ENCODE measurements at regions not wholly inside any gene's neighbourhood (a gene's known extent, or its start where the extent isn't known, plus 50 kb on each side); places are given as distances from the start of the nearest gene placed in this dataset.
A peak's percentile ranks its signal among the peaks of the same experiment; 100 is the strongest.
"Not testable (repeated sequence)": the region's sequence is repeated elsewhere in the genome, so short reads cannot be mapped to it uniquely, and the experiment has no call there.

DNA sequence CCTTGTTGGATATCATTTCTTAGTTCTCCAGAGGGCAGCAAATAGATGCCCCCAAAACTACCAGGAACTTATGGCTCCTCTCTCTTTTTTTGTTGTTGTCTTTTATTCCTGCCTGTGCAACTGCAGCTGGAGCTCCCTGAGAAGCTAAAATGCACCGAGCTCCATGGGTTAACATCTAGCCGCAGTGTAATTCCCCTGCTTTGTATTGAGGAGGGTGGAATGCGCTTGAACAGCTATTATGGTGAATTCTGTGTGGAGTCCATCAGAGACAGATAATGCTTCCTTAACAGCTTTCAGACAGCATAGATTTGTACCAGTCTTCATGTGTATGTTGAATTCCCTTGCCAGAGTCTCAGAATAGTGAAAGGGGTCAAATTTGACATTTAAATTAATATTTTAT is 475.2 kb upstream of the FRG2C start:
- DNase-seq (ENCODE audit: extremely low read depth, low read depth), result no peak
- TF ChIP-seq, protein P1, sequence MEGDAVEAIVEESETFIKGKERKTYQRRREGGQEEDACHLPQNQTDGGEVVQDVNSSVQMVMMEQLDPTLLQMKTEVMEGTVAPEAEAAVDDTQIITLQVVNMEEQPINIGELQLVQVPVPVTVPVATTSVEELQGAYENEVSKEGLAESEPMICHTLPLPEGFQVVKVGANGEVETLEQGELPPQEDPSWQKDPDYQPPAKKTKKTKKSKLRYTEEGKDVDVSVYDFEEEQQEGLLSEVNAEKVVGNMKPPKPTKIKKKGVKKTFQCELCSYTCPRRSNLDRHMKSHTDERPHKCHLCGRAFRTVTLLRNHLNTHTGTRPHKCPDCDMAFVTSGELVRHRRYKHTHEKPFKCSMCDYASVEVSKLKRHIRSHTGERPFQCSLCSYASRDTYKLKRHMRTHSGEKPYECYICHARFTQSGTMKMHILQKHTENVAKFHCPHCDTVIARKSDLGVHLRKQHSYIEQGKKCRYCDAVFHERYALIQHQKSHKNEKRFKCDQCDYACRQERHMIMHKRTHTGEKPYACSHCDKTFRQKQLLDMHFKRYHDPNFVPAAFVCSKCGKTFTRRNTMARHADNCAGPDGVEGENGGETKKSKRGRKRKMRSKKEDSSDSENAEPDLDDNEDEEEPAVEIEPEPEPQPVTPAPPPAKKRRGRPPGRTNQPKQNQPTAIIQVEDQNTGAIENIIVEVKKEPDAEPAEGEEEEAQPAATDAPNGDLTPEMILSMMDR (IDR thresholded peaks at IDR 0.05; ENCODE audit: low read depth, low read length, missing control alignments), result no peak

DNA sequence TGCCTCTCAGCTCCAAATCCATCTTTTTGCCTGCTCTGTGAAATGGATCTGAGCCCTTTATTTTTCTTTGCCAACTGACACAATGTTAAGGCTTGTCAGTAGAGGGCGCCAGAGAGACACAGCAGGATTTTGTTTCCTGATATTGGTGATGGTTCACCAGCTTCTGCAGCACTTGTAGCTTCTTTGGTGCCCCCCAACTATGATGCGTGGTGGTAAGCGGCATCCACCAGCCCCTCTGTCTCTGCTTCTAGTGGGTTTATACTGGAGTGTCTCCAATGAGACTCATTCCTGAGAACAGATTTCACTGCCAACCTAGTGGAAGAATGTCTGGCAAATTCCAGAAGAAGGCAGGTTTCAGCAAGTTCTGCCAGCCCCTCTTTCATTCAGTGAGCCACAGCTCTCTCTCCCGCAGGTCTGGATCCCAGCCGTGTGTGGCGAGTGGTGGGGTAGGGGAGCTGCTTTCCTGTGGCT is 471.9 kb upstream of the FRG2C start:
- TF ChIP-seq, protein P1 (IDR thresholded peaks at IDR 0.05; ENCODE audit: low read depth, low read length, missing control alignments), result peak; percentile 91
- DNase-seq (ENCODE audit: extremely low read depth, low read depth), result peak; percentile 33
- H3K4me3 ChIP-seq (replicated peaks; ENCODE audit: low read depth, low read length), result no peak overlapping the region

More for the DNA sequence above, 475.2 kb upstream of the FRG2C start:
- no peak overlapping the region for H3K4me3 ChIP-seq (replicated peaks; ENCODE audit: low read depth, low read length)

DNA sequence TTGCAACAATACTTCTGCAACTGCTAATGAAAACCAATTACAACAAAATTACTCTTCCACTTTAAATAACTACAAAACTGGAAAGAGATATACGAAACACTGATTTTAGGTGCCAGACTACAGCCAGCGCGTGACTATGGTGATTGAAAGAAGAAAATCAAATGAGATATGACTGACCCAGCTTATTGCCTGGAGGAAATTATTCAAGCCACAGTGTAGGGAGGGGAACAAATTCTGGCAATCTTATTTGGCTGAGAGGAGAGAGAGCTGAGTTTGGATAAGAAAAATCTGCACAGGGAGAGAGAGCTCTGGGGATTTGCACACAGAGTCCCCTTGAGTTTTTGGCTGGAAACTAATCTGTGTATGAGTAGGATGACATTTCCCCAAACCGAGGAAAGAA is 470.3 kb upstream of the FRG2C start:
- TF ChIP-seq, protein P1 (IDR thresholded peaks at IDR 0.05; ENCODE audit: low read depth, low read length, missing control alignments), result no peak
- DNase-seq (ENCODE audit: extremely low read depth, low read depth), result no peak
- H3K4me3 ChIP-seq (replicated peaks; ENCODE audit: low read depth, low read length), result no peak overlapping the region

DNA sequence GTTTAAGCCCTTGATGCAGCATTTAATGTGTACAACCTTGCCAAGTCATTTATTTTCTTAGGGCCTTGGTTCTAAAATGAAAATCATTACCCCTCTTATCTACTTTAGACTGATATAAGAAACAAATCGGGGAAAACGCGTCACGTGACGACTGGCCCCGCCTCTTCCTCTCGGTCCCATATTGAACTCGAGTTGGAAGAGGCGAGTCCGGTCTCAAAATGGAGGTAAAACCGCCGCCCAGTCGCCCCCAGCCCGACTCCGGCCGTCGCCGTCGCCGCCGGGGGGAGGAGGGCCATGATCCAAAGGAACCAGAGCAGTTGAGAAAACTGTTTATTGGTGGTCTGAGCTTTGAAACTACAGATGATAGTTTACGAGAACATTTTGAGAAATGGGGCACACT is 449.8 kb upstream of the FRG2C start:
- H3K4me3 ChIP-seq (replicated peaks; ENCODE audit: low read depth, low read length); DNase-seq (ENCODE audit: extremely low read depth, low read depth): not testable (repeated sequence)

DNA sequence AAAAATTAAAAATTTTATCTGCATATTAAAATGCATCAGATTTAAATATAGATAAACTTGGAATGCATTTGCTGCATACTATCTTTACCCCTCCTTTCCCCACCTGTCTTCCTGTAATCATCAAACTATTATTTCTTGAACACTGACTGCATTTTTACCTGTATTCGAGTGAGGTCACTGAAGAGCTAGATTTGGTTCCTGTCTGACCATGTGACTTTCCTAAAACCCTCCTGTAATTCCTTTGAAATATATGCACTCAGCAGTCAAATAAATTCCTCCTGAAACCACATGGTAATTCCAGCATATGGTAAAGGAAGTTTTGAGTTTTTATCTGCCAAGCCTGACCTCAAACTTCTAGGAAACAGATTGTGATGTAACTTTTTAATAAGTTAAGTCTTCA is 445.6 kb upstream of the FRG2C start:
- no peak for DNase-seq (ENCODE audit: extremely low read depth, low read depth)
- TF ChIP-seq, protein P1 (IDR thresholded peaks at IDR 0.05; ENCODE audit: low read depth, low read length, missing control alignments), result no peak
- H3K4me3 ChIP-seq (replicated peaks; ENCODE audit: low read depth, low read length), result no peak overlapping the region

DNA sequence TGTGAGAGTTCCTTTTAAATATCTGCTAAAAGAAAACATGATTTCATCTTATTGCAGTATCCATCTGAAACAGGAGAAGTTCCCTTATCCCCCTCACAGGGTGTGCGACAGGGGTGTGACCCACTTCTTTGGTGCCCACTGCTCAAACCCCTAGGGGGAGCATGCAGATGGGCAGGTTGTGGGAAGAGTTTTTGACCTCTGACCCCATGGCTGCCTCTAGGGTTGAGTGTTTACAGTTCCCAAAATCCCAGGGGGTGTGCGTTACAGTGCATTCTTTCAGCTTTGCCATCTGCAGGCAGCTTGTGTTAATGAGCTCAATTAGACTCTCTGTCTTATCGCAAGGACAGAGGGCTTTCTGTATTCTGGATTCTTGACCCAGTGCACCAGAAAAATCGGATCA is 443.2 kb upstream of the FRG2C start:
- DNase-seq (ENCODE audit: extremely low read depth, low read depth), result no peak
- H3K4me3 ChIP-seq (replicated peaks; ENCODE audit: low read depth, low read length), result no peak overlapping the region
- TF ChIP-seq, protein P1 (IDR thresholded peaks at IDR 0.05; ENCODE audit: low read depth, low read length, missing control alignments), result no peak

DNA sequence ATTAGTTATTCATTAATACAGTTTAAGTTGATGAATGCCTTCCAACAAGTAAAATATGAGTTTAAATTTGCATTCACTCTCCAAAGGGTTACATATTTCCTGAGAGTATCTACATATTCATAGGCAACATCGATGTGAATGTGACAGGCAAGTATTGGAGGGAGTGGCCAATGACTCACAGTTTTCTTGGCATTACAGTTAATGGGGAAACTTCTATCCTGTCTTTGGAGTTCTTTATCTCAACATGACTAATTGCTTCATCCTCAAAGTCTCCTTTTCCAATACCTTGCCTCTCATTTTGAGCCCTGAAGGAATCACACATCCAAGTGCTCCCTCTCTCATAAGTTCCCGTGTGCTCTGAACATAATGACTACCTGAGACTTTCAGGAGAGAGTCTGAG is 439.7 kb upstream of the FRG2C start:
- TF ChIP-seq, protein P1 (IDR thresholded peaks at IDR 0.05; ENCODE audit: low read depth, low read length, missing control alignments), result no peak
- no peak for DNase-seq (ENCODE audit: extremely low read depth, low read depth)
- H3K4me3 ChIP-seq (replicated peaks; ENCODE audit: low read depth, low read length), result no peak overlapping the region
